ENCODE measurements at regions not wholly inside any gene's neighbourhood (a gene's known extent, or its start where the extent isn't known, plus 50 kb on each side); places are given as distances from the start of the nearest gene placed in this dataset.

DNA sequence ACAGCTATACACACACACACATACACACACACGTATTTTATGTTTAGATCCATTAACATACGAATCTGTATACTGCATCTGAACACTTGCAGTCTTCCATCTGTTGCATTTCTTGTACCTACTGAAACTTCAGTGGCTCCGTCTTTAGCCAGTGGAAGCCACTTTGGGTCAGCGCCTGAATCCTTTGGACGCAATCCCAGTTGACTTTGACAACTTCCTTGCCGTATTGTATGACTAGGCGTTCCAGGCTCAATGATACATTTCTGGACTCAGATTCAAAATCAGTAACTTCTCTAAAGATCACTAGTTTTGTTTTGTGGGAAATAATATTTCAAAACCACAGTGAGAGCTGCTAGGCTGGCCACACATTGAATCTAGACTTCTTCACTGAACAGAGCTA, 101.5 kb upstream of the GPC1 start:
- H3F3A ChIP-seq (ENCODE audit: control insufficient read depth, insufficient read depth) = no peaks in the 10 kb centered on the region
- TF ChIP-seq, protein P1, sequence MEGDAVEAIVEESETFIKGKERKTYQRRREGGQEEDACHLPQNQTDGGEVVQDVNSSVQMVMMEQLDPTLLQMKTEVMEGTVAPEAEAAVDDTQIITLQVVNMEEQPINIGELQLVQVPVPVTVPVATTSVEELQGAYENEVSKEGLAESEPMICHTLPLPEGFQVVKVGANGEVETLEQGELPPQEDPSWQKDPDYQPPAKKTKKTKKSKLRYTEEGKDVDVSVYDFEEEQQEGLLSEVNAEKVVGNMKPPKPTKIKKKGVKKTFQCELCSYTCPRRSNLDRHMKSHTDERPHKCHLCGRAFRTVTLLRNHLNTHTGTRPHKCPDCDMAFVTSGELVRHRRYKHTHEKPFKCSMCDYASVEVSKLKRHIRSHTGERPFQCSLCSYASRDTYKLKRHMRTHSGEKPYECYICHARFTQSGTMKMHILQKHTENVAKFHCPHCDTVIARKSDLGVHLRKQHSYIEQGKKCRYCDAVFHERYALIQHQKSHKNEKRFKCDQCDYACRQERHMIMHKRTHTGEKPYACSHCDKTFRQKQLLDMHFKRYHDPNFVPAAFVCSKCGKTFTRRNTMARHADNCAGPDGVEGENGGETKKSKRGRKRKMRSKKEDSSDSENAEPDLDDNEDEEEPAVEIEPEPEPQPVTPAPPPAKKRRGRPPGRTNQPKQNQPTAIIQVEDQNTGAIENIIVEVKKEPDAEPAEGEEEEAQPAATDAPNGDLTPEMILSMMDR (IDR thresholded peaks at IDR 0.05; ENCODE audit: low read depth, low read length, poor library complexity, severe bottlenecking) = no peak
- no peak for TF ChIP-seq EZH2phosphoT487 (IDR thresholded peaks at IDR 0.05; ENCODE audit: borderline replicate concordance, low read length)
- H3K4me1 ChIP-seq (ENCODE audit: control insufficient read depth, low read length) = no peaks in the 10 kb centered on the region
- H3K4me3 ChIP-seq (ENCODE audit: low read length) = no peak overlapping the region
- no peak overlapping the region for H3K27ac ChIP-seq (ENCODE audit: low read depth, low read length)
- no peaks in the 10 kb centered on the region for H3K9me3 ChIP-seq (ENCODE audit: control insufficient read depth, insufficient read depth, low read length)
- no peak overlapping the region for H3K4me2 ChIP-seq (ENCODE audit: low read length)
- H3K79me2 ChIP-seq (ENCODE audit: control insufficient read depth, low read length) = no peaks in the 10 kb centered on the region
- no peaks in the 10 kb centered on the region for H3K36me3 ChIP-seq (ENCODE audit: control insufficient read depth, low read length)
- H3K27me3 ChIP-seq (ENCODE audit: control insufficient read depth, low read length) = no peaks in the 10 kb centered on the region; the same call in 1 of the 2 replicates
- H3K9me2 ChIP-seq (replicated peaks; ENCODE audit: control insufficient read depth, low read length) = no peaks in the 10 kb centered on the region
- no peaks in the 10 kb centered on the region for H4K20me1 ChIP-seq (ENCODE audit: control insufficient read depth, insufficient read depth, low read depth, low read length)

DNA sequence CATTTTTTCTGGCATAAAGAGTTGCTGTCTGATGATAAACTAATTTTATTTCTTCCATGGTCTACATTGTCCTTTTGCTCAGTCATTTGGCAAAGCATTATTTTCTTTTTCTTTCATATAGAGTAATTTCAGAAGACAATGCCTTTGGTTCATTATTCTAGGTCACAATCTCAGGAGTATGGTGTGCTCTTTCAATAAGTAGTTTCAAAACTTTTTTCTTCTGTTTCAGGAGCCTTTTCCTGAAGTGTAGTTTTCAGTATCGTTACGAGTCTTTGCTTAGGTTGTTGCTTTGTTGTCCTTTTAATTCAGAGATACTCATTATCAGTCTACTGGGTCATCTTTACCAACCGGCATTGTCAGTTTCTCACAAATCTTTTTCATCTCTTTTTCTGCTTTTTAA, 100.4 kb upstream of the GPC1 start:
- Histone ChIP-seq H3K27ac (ENCODE audit: low read depth, low read length) (no peak overlapping the region), H4K20me1 (ENCODE audit: control insufficient read depth, insufficient read depth, low read depth, low read length) (no peaks in the 10 kb centered on the region), H3K4me3 (ENCODE audit: low read length) (no peak overlapping the region), H3K79me2 (ENCODE audit: control insufficient read depth, low read length) (no peaks in the 10 kb centered on the region), H3K4me1 (ENCODE audit: control insufficient read depth, low read length) (no peaks in the 10 kb centered on the region), H3K9me2 (replicated peaks; ENCODE audit: control insufficient read depth, low read length) (no peaks in the 10 kb centered on the region), H3F3A (ENCODE audit: control insufficient read depth, insufficient read depth) (no peaks in the 10 kb centered on the region), H3K9me3 (ENCODE audit: control insufficient read depth, insufficient read depth, low read length) (no peaks in the 10 kb centered on the region), H3K27me3 (ENCODE audit: control insufficient read depth, low read length) (no peaks in the 10 kb centered on the region; the same call in 1 of the 2 replicates), H3K36me3 (ENCODE audit: control insufficient read depth, low read length) (no peaks in the 10 kb centered on the region), H3K4me2 (ENCODE audit: low read length) (no peak overlapping the region)
- no peak for TF ChIP-seq EZH2phosphoT487 (IDR thresholded peaks at IDR 0.05; ENCODE audit: borderline replicate concordance, low read length)
- TF ChIP-seq, protein P1 (IDR thresholded peaks at IDR 0.05; ENCODE audit: low read depth, low read length, poor library complexity, severe bottlenecking) = no peak

DNA sequence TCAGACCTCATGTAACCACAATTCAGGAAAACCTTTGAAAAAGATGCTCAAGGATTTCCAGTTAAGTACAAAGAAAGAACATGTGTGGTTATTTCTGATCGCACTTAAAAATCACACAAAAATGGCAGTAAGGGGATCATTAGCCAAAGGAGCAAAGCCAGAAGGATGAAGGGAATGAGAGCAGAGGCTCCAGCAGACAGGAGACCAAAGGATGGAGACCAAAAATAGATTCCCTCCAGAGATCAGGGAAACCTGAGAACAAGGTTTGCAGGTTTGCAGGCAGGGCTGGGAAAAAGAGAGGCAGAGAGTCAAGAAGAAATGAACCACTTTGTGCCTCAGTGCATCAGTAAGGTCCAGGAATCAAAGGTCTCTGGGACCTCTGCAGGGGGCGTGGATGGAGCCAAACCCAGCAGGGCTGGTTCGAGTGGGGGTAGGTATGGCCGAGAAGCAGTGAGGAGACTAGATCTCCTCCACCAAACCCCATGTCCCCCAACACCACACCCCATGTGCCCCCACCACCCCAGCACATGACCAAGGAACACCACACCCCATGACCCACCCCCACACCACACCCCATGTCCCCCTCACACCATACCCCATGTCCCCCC, 98.5 kb upstream of the GPC1 start:
- Histone ChIP-seq H3K79me2 (ENCODE audit: control insufficient read depth, low read length) (no peaks in the 10 kb centered on the region), H3K36me3 (ENCODE audit: control insufficient read depth, low read length) (no peaks in the 10 kb centered on the region), H4K20me1 (ENCODE audit: control insufficient read depth, insufficient read depth, low read depth, low read length) (no peaks in the 10 kb centered on the region), H3K4me1 (ENCODE audit: control insufficient read depth, low read length) (no peaks in the 10 kb centered on the region), H3K4me2 (ENCODE audit: low read length) (no peak overlapping the region), H3F3A (ENCODE audit: control insufficient read depth, insufficient read depth) (no peaks in the 10 kb centered on the region), H3K27me3 (ENCODE audit: control insufficient read depth, low read length) (no peaks in the 10 kb centered on the region), H3K9me2 (replicated peaks; ENCODE audit: control insufficient read depth, low read length) (no peaks in the 10 kb centered on the region), H3K4me3 (ENCODE audit: low read length) (no peak overlapping the region), H3K9me3 (ENCODE audit: control insufficient read depth, insufficient read depth, low read length) (no peaks in the 10 kb centered on the region), H3K27ac (ENCODE audit: low read depth, low read length) (no peak overlapping the region)
- TF ChIP-seq EZH2phosphoT487 (IDR thresholded peaks at IDR 0.05; ENCODE audit: borderline replicate concordance, low read length) = no peak
- TF ChIP-seq, protein P1 (IDR thresholded peaks at IDR 0.05; ENCODE audit: low read depth, low read length, poor library complexity, severe bottlenecking) = no peak

Data from DOHH2 (cell line).